K562 (cell line): ENCODE measurements at regions not wholly inside any gene's neighbourhood (a gene's known extent, or its start where the extent isn't known, plus 50 kb on each side); places are given as distances from the start of the nearest gene placed in this dataset.

Experiments
- ATAC-seq: fragments of 200-7000 bp; cut with Tn5 transposase; 3 replicates; pipeline ENCODE4 v1.9.1; 2020; ENCODE audit warnings: moderate library complexity
- BruUV-seq: library from RNA; stranded (reverse); fragments of 400-500 nt; replicated peaks from 2 replicates; lab custom pipeline; 2021; lab: Mats Ljungman, UMichigan
- CTCF ChIA-PET: fragments of 300-600 bp; formaldehyde crosslinking; extraction: SDS; loops from one replicate; lab custom pipeline; 2021; ENCODE audit warnings: low intra/inter-chr PET ratio; lab: Yijun Ruan, JAX
- POLR2A ChIA-PET: fragments of 300-600, 350-650 bp; sonication (Branson Sonifier 250); formaldehyde crosslinking; extraction: SDS; loops from one replicate; lab custom pipeline; 2021; ENCODE audit warnings: antibody characterized with exemption, inconsistent platforms; lab: Yijun Ruan, JAX
- DNase-seq, 4 experiments: peaks; one replicate each; pipeline versions ENCODE4 v3.0.0 to v3.0.0-alpha.2; 2011 to 2018; ENCODE audit warnings: low spot score in 3 of 4, mixed read lengths in 3 of 4; ENCODE audit errors: extremely low read depth in 1 of 4
- FAIRE-seq: peaks from 2 replicates; lab custom pipeline; 2011; peaks lifted over from hg19 to GRCh38; lab: Jason Lieb, UNC
- H2AFZ ChIP-seq: 2 replicates; pipeline ENCODE4 v1.6.0; 2011; ENCODE audit warnings: low read depth, low read length, control low read depth, inconsistent platforms
- H3K27ac ChIP-seq: fragments of 200-600 bp; 3 replicates; pipeline ENCODE4 v1.8.0; 2011; ENCODE audit warnings: low read depth, mild to moderate bottlenecking, control low read depth, inconsistent platforms, low read length, moderate library complexity, mixed read lengths; ENCODE audit errors: extremely low read depth
- H3K27me3 ChIP-seq, 2 experiments: fragments of 300-600 bp in 1 of 2; 2 replicates in 1 of 2; 3 replicates in 1 of 2; pipeline versions ENCODE4 v1.6.0 to v1.8.0; 2011; ENCODE audit warnings: inconsistent platforms in 2 of 2, low read length in 2 of 2, mild to moderate bottlenecking in 1 of 2, mixed read lengths in 1 of 2, moderate library complexity in 1 of 2; ENCODE audit not compliant: control insufficient read depth in 2 of 2, insufficient read depth in 2 of 2
- H3K36me3 ChIP-seq: fragments of 300-600 bp; 3 replicates; pipeline ENCODE4 v1.8.0; 2011; ENCODE audit warnings: mild to moderate bottlenecking, low read length, inconsistent platforms; ENCODE audit not compliant: control insufficient read depth, insufficient read depth
- H3K4me1 ChIP-seq, 2 experiments: fragments of 200-600 bp in 1 of 2; replicated peaks in 1 of 2; 2 replicates in 1 of 2; 3 replicates in 1 of 2; pipeline versions ENCODE4 v1.5.1 to v1.8.0; 2011; ENCODE audit warnings: inconsistent platforms in 2 of 2, low read length in 2 of 2, mild to moderate bottlenecking in 1 of 2, mixed read lengths in 1 of 2, moderate library complexity in 1 of 2; ENCODE audit not compliant: control insufficient read depth in 2 of 2, insufficient read depth in 2 of 2
- H3K4me2 ChIP-seq: 2 replicates; pipeline ENCODE4 v1.6.1; 2011; ENCODE audit warnings: low read length, control low read depth, inconsistent platforms, mixed read lengths; ENCODE audit not compliant: insufficient read depth
- H3K4me3 ChIP-seq: fragments of 200-600 bp; sonication (generic), shearing (Covaris generic); 2 replicates; pipeline ENCODE4 v1.5.1; 2016; ENCODE audit warnings: control low read depth, inconsistent platforms
- H3K79me2 ChIP-seq: fragments of 200-600 bp; 3 replicates; pipeline ENCODE4 v1.8.0; 2011; ENCODE audit warnings: low read length, inconsistent platforms; ENCODE audit not compliant: control insufficient read depth, insufficient read depth
- H3K9ac ChIP-seq, 2 experiments: 2 replicates each; pipeline versions ENCODE4 v1.6.0 to v1.6.1; 2011; ENCODE audit warnings: low read depth in 2 of 2, low read length in 2 of 2, control low read depth in 1 of 2, inconsistent platforms in 1 of 2, mild to moderate bottlenecking in 1 of 2, mixed read lengths in 1 of 2; ENCODE audit not compliant: insufficient read depth in 1 of 2
- H3K9me1 ChIP-seq: one replicate; pipeline ENCODE4 v1.6.0; 2011; ENCODE audit warnings: inconsistent platforms, mild to moderate bottlenecking, low read length, moderate library complexity; ENCODE audit not compliant: control insufficient read depth, insufficient read depth
- H3K9me3 ChIP-seq: replicated peaks from 2 replicates; pipeline ENCODE4 v1.5.1; 2011; ENCODE audit warnings: low read depth, low read length, inconsistent platforms; ENCODE audit not compliant: control insufficient read depth, insufficient read depth
- H4K20me1 ChIP-seq: replicated peaks from 2 replicates; pipeline ENCODE4 v1.6.1; 2011; ENCODE audit warnings: low read length, inconsistent platforms, mixed read lengths; ENCODE audit not compliant: control insufficient read depth, insufficient read depth
- BRD9 ChIP-seq: fragments of 450-650 bp; IDR thresholded peaks from 2 replicates; pipeline ENCODE4 v1.6.1; 2018; ENCODE audit warnings: low read depth; ENCODE audit not compliant: partially characterized antibody
- GATA2 ChIP-seq: sonication (generic); formaldehyde crosslinking; IDR thresholded peaks from 2 replicates; pipeline ENCODE4 v1.4.0; 2020; ENCODE audit warnings: mild to moderate bottlenecking, missing genetic modification reagents
- HDAC6 ChIP-seq: IDR thresholded peaks from 2 replicates; pipeline ENCODE4 v1.6.1; 2012; ENCODE audit warnings: low read depth, mild to moderate bottlenecking, control low read depth, inconsistent platforms, low read length, moderate library complexity
- HNRNPUL1 ChIP-seq: fragments of 200-400 bp; formaldehyde crosslinking; IDR thresholded peaks from 2 replicates; pipeline ENCODE4 v1.6.1; 2017; ENCODE audit warnings: low read length
- MECOM ChIP-seq: fragments of 250-450 bp; sonication (Bioruptor Pico); IDR thresholded peaks from 2 replicates; pipeline ENCODE4 v1.8.0; 2022; ENCODE audit warnings: inconsistent platforms
- PHB ChIP-seq: fragments of 250-450 bp; sonication (Bioruptor Pico); IDR thresholded peaks from 2 replicates; pipeline ENCODE4 v1.5.0; 2021
- SMAD1 ChIP-seq: fragments of 150-350 bp; IDR thresholded peaks from 2 replicates; pipeline ENCODE4 v1.6.1; 2014; ENCODE audit warnings: low read length, low read depth; ENCODE audit not compliant: partially characterized antibody
- SMARCC2 ChIP-seq: fragments of 450-650 bp; IDR thresholded peaks from 2 replicates; pipeline ENCODE4 v1.6.1; 2017; ENCODE audit warnings: antibody characterized with exemption, moderate library complexity, mild to moderate bottlenecking, low read depth
- STAT5B ChIP-seq: fragments of 250-450 bp; sonication (Bioruptor Pico); IDR thresholded peaks from 2 replicates; pipeline ENCODE4 v1.8.0; 2021; ENCODE audit warnings: mild to moderate bottlenecking, inconsistent platforms
- TCFL5 ChIP-seq: fragments of 250-450 bp; sonication (Bioruptor Pico); conservative IDR thresholded peaks from 2 replicates; pipeline ENCODE4 v1.6.1; 2021; ENCODE audit warnings: mild to moderate bottlenecking, moderate library complexity, matching md5 sums
- ZNF143 ChIP-seq: sonication (generic); formaldehyde crosslinking; IDR thresholded peaks from 2 replicates; pipeline ENCODE4 v1.9.0; 2022; ENCODE audit warnings: mild to moderate bottlenecking, missing genetic modification reagents
- ZNF592 ChIP-seq: fragments of 450-650 bp; IDR thresholded peaks from 2 replicates; pipeline ENCODE4 v1.6.1; 2017; ENCODE audit warnings: antibody characterized with exemption, mild to moderate bottlenecking
- WGBS: fragments of 100-300 bp; shearing (Covaris generic); methylation state at CpG from one replicate; pipeline ENCODE4 v1.1.6; 2016; ENCODE audit warnings: low coverage, mixed read lengths; ENCODE audit not compliant: insufficient coverage; ENCODE audit errors: missing lambda C conversion rate; 5-methylcytosine and 5-hydroxymethylcytosine counted together
- in situ Hi-C: fragments of 300-500 bp; cut with MboI; formaldehyde crosslinking; loops from 4 replicates; pipeline ENCODE4 v1.15.0; 2018; ENCODE audit warnings: inconsistent platforms, mixed read lengths
- intact Hi-C: fragments of 100-400 bp; cut with micrococcal nuclease; formaldehyde crosslinking; loops from 2 replicates; pipeline ENCODE4 v1.14.2; 2022
- TF ChIP-seq, protein P1 (sequence below): fragments of 450-650 bp; IDR thresholded peaks from 2 replicates; pipeline ENCODE4 v1.6.1; 2017; ENCODE audit warnings: antibody characterized with exemption

- H3K4me3 ChIP-seq, result no peak overlapping the region
- TF ChIP-seq HNRNPUL1 (no peak), SMAD1 (no peak), ZNF143 (CRISPR knock-in tag) (no peak), PHB (CRISPR knock-in tag) (no peak), SMARCC2 (no peak), MECOM (CRISPR knock-in tag) (no peak), HDAC6 (no peak), STAT5B (CRISPR knock-in tag) (no peak), ZNF592 (no peak), BRD9 (no peak), GATA2 (CRISPR knock-in tag) (no peak), TCFL5 (CRISPR knock-in tag) (no peak)
- TF ChIP-seq, protein P1, sequence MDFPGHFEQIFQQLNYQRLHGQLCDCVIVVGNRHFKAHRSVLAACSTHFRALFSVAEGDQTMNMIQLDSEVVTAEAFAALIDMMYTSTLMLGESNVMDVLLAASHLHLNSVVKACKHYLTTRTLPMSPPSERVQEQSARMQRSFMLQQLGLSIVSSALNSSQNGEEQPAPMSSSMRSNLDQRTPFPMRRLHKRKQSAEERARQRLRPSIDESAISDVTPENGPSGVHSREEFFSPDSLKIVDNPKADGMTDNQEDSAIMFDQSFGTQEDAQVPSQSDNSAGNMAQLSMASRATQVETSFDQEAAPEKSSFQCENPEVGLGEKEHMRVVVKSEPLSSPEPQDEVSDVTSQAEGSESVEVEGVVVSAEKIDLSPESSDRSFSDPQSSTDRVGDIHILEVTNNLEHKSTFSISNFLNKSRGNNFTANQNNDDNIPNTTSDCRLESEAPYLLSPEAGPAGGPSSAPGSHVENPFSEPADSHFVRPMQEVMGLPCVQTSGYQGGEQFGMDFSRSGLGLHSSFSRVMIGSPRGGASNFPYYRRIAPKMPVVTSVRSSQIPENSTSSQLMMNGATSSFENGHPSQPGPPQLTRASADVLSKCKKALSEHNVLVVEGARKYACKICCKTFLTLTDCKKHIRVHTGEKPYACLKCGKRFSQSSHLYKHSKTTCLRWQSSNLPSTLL, result no peak
- H3K36me3 ChIP-seq, result no peaks in the 10 kb centered on the region
- no peaks in the 10 kb centered on the region for H3K27me3 ChIP-seq
- no peak overlapping the region for H3K27ac ChIP-seq
- H3K4me2 ChIP-seq, result no peak overlapping the region
- DNase-seq (no peak), FAIRE-seq (peak; percentile 32), ATAC-seq (no peak)
- H3K4me1 ChIP-seq, result no peaks in the 10 kb centered on the region
- no peaks in the 10 kb centered on the region for H3K79me2 ChIP-seq
- in situ Hi-C loops, result no loop called here
- 0% methylated on average over 1 of the region's 1 CpG for WGBS
- H3K9me3 ChIP-seq, result no peaks in the 10 kb centered on the region
- ChIA-PET CTCF (no interaction called here), POLR2A (no interaction called here)
- no peaks in the 10 kb centered on the region for H4K20me1 ChIP-seq
- intact Hi-C loops, result no loop called here
- no peak overlapping the region for H3K9ac ChIP-seq
- no peak overlapping the region for H2AFZ ChIP-seq
- BruUV-seq, result no TSS peak
- H3K9me1 ChIP-seq, result no peaks in the 10 kb centered on the region
Observed at GRCh38 chr2:181376999-181377398, 80.2 kb upstream of the ITGA4 start.
